ENCODE measurements at regions not wholly inside any gene's neighbourhood (a gene's known extent, or its start where the extent isn't known, plus 50 kb on each side); places are given as distances from the start of the nearest gene placed in this dataset.

DNA sequence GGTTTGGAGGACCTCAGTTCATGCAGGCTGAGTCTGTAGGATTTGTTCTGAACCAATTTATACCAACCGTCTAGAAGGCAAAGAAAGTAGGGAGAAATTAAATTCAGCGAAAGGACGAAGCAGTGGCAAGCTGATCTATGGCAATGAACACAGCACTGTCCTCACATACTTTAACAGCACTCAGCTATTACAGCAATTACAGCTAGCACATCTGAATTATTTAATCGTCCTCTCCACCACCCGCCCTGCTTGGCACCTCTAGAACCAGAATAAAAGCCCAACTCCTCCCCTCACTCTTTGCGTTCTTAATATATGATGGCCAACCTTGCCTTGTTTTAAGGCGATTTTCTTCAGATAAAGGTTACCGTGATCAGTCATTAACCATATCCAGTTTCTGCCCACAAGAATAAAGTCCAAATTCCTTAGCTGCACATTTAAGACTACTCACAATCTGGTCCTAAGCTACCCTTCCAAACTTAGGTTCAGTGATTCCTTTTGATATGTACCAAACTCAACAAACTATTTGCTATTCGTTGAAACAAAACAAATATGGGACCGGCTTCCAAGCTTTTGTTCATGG, 169.4 kb upstream of the ESRRG start:
- no peak for TF ChIP-seq SUZ12 (IDR thresholded peaks at IDR 0.05; ENCODE audit: unreplicated experiment)
- TF ChIP-seq EP300 (IDR thresholded peaks at IDR 0.05; ENCODE audit: borderline replicate concordance in 1 of 2, control insufficient read depth in 1 of 2, low read depth in 2 of 2, low read length in 2 of 2): no peak
- TF ChIP-seq, protein P1, sequence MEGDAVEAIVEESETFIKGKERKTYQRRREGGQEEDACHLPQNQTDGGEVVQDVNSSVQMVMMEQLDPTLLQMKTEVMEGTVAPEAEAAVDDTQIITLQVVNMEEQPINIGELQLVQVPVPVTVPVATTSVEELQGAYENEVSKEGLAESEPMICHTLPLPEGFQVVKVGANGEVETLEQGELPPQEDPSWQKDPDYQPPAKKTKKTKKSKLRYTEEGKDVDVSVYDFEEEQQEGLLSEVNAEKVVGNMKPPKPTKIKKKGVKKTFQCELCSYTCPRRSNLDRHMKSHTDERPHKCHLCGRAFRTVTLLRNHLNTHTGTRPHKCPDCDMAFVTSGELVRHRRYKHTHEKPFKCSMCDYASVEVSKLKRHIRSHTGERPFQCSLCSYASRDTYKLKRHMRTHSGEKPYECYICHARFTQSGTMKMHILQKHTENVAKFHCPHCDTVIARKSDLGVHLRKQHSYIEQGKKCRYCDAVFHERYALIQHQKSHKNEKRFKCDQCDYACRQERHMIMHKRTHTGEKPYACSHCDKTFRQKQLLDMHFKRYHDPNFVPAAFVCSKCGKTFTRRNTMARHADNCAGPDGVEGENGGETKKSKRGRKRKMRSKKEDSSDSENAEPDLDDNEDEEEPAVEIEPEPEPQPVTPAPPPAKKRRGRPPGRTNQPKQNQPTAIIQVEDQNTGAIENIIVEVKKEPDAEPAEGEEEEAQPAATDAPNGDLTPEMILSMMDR (IDR thresholded peaks at IDR 0.05 in 2 of 3, conservative IDR thresholded peaks at IDR 0.05 in 1 of 3; ENCODE audit: control insufficient read depth in 2 of 3, extremely low read depth in 1 of 3, insufficient read depth in 1 of 3, low read depth in 3 of 3, low read length in 3 of 3): no peak
- TF ChIP-seq STAT3 (IDR thresholded peaks at IDR 0.05; ENCODE audit: low read depth, low read length): no peak
- no peak for TF ChIP-seq ETV6 (conservative IDR thresholded peaks at IDR 0.05 in 1 of 2, IDR thresholded peaks at IDR 0.05 in 1 of 2; ENCODE audit: borderline replicate concordance in 1 of 2, low read depth in 1 of 2)
- no peak for TF ChIP-seq PAX5 (IDR thresholded peaks at IDR 0.05; ENCODE audit: borderline replicate concordance, low read depth, low read length)
- TF ChIP-seq, protein P2, sequence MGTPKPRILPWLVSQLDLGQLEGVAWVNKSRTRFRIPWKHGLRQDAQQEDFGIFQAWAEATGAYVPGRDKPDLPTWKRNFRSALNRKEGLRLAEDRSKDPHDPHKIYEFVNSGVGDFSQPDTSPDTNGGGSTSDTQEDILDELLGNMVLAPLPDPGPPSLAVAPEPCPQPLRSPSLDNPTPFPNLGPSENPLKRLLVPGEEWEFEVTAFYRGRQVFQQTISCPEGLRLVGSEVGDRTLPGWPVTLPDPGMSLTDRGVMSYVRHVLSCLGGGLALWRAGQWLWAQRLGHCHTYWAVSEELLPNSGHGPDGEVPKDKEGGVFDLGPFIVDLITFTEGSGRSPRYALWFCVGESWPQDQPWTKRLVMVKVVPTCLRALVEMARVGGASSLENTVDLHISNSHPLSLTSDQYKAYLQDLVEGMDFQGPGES (IDR thresholded peaks at IDR 0.05): no peak
- TF ChIP-seq RFX5 (IDR thresholded peaks at IDR 0.05; ENCODE audit: low read depth, low read length): no peak
- no peak for TF ChIP-seq RAD51 (IDR thresholded peaks at IDR 0.05)
- no peak for TF ChIP-seq PML (IDR thresholded peaks at IDR 0.05; ENCODE audit: low read length)
- TF ChIP-seq MXI1 (IDR thresholded peaks at IDR 0.05; ENCODE audit: low read depth, low read length): no peak
- TF ChIP-seq, protein P3, sequence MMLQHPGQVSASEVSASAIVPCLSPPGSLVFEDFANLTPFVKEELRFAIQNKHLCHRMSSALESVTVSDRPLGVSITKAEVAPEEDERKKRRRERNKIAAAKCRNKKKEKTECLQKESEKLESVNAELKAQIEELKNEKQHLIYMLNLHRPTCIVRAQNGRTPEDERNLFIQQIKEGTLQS (IDR thresholded peaks at IDR 0.05; ENCODE audit: borderline replicate concordance, extremely low read depth, low read depth, low read length): no peak
- TF ChIP-seq CEBPB (IDR thresholded peaks at IDR 0.05; ENCODE audit: borderline replicate concordance in 1 of 2, low read depth in 2 of 2, low read length in 2 of 2): no peak

Data from GM12878 (cell line).